HT-29 (cell line): ENCODE measurements at regions not wholly inside any gene's neighbourhood (a gene's known extent, or its start where the extent isn't known, plus 50 kb on each side); places are given as distances from the start of the nearest gene placed in this dataset.
"Not testable (repeated sequence)": the region's sequence is repeated elsewhere in the genome, so short reads cannot be mapped to it uniquely, and the experiment has no call there.

Experiments used
- DNase-seq: peaks from one replicate; pipeline ENCODE4 v3.0.0-alpha.2; 2015; ENCODE audit warnings: low spot score

- DNase-seq = no peak
These were observed 128.9 kb downstream of the TMEM200A start for GRCh38 chr6:130494729-130495128.

GRCh38 chr6:130500693-130501092 lies 134.9 kb downstream of the TMEM200A start:
- DNase-seq = no peak

- no peak for DNase-seq
These were observed 137.3 kb downstream of the TMEM200A start for GRCh38 chr6:130503146-130503545.

- no peak for DNase-seq
These were observed 140.2 kb downstream of the TMEM200A start for GRCh38 chr6:130505808-130506598.

- not testable (repeated sequence) for DNase-seq
These were observed 141.3 kb downstream of the TMEM200A start for GRCh38 chr6:130507005-130507665.

- no peak for DNase-seq
These were observed 141.8 kb downstream of the TMEM200A start for GRCh38 chr6:130507666-130508028.

GRCh38 chr6:130513770-130514169 lies 148.0 kb downstream of the TMEM200A start:
- peak; percentile 11 for DNase-seq

GRCh38 chr6:130514712-130515111 lies 148.9 kb downstream of the TMEM200A start:
- DNase-seq = no peak

GRCh38 chr6:130515306-130515705 lies 149.5 kb downstream of the TMEM200A start:
- no peak for DNase-seq

GRCh38 chr6:130516604-130517003 lies 150.8 kb downstream of the TMEM200A start:
- no peak for DNase-seq

- DNase-seq = peak; percentile 36
These were observed 151.7 kb downstream of the TMEM200A start for GRCh38 chr6:130517444-130517931.

GRCh38 chr6:130518588-130518987 lies 152.8 kb downstream of the TMEM200A start:
- DNase-seq = no peak

GRCh38 chr6:130520221-130520620 lies 154.4 kb downstream of the TMEM200A start:
- no peak for DNase-seq

GRCh38 chr6:130520801-130521200 lies 155.0 kb downstream of the TMEM200A start:
- no peak for DNase-seq

- DNase-seq = no peak
These were observed 158.7 kb downstream of the TMEM200A start for GRCh38 chr6:130524552-130524951.

- DNase-seq = no peak
These were observed 159.6 kb downstream of the TMEM200A start for GRCh38 chr6:130525408-130525807.

GRCh38 chr6:130526466-130526865 lies 160.6 kb downstream of the TMEM200A start:
- DNase-seq = no peak

GRCh38 chr6:130527173-130527572 lies 161.4 kb downstream of the TMEM200A start:
- no peak for DNase-seq

GRCh38 chr6:130529569-130530149 lies 163.8 kb downstream of the TMEM200A start:
- no peak for DNase-seq

- DNase-seq = no peak
These were observed 168.8 kb downstream of the TMEM200A start for GRCh38 chr6:130534627-130535026.

- no peak for DNase-seq
These were observed 169.4 kb downstream of the TMEM200A start for GRCh38 chr6:130535242-130535641.

GRCh38 chr6:130537447-130537846 lies 171.6 kb downstream of the TMEM200A start:
- DNase-seq = no peak

- no peak for DNase-seq
These were observed 181.9 kb downstream of the TMEM200A start for GRCh38 chr6:130547723-130548122.
